Coronary artery (tissue), 2 donors: ENCODE measurements at regions not wholly inside any gene's neighbourhood (a gene's known extent, or its start where the extent isn't known, plus 50 kb on each side); places are given as distances from the start of the nearest gene placed in this dataset.

Experiments used
- DNase-seq: peaks from one replicate; pipeline ENCODE4 v3.0.0-alpha.2; 2017; ENCODE audit warnings: low spot score
- H3K27ac ChIP-seq, 2 donors: fragments of 200-600 bp; sonication (generic); one replicate each; pipeline ENCODE4 v1.5.1; 2016 to 2019
- H3K4me3 ChIP-seq: fragments of 200-600 bp; sonication (generic); 2 replicates; pipeline ENCODE4 v1.5.1; 2016; ENCODE audit warnings: mild to moderate bottlenecking, moderate library complexity
- CTCF ChIP-seq: fragments of 200-600 bp; sonication (generic); IDR thresholded peaks from one replicate; pipeline ENCODE4 v1.5.1; 2019; ENCODE audit warnings: antibody characterized with exemption

- no peak for TF ChIP-seq CTCF
- DNase-seq, result peak; percentile 64
- Histone ChIP-seq H3K27ac (no peak overlapping the region), H3K4me3 (no peak overlapping the region)
Observed at GRCh38 chr12:130008241-130008640, 104.4 kb upstream of the TMEM132D start.

DNA sequence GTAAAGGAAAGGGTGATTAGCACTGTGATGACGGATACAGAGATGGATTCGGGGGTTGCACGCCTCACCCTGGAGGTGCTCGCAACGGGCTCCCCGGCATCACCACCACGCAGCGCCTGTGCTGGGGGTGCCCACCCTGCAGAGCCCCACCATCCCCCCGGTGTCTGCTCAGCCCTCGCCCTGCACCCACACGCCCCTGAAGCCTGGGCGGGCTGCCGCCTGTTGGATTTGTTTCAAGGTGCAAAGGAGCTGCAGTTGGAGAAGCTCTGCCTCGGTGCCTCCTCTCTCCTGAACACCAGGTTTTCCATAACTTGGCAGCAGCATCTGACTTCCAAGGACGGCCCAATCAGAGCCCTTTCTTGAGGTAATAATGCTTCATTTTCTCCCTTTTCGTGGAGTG lies 106.1 kb upstream of the TMEM132D start:
- peak; percentile 36 for DNase-seq
- TF ChIP-seq CTCF, result no peak
- no peak overlapping the region for H3K4me3 ChIP-seq
- no peak overlapping the region for H3K27ac ChIP-seq

DNA sequence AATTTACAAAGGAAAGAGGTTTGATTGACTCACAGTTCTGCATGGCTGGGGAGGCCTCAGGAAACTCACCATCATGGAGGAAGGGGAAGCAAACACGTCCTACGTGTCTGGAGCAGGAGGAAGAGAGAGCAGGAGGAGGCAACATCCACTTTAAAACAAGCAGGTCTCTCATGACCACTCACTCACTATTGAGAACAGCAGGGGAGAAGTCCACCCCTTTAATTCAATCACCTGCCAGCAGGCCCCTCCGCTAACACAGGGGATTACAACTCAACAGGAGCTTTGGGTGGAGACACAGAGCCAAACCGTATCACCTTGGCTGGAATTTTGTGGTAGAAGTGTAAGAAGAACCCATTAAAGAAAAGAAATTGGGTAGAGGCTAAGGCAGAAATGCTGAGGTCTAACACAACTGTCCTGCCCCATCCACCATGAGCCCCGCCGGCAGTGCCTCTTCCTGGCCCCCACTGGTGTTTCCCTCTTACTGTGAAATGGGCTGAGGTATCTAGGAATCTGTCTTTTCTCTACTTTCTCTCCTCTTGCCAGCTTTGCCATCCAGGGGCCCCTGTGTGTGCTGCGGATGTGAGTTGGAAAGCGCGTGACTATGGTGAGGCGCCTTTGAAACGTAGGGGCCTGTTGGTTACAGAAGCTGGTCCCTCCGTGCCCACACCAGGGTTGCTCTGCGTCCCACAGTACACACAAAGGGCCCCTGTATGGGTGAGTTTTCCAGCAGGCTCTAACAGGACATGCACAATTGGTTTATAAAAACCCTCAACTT lies 108.0 kb upstream of the TMEM132D start:
- H3K4me3 ChIP-seq, result no peak overlapping the region
- peak; percentile 8 for DNase-seq
- no peak overlapping the region for H3K27ac ChIP-seq
- TF ChIP-seq CTCF, result no peak

- TF ChIP-seq CTCF, result no peak
- H3K27ac ChIP-seq, result no peak overlapping the region
- no peak overlapping the region for H3K4me3 ChIP-seq
- DNase-seq, result peak; percentile 53
Observed at GRCh38 chr12:130013771-130014484, 110.1 kb upstream of the TMEM132D start.

DNA sequence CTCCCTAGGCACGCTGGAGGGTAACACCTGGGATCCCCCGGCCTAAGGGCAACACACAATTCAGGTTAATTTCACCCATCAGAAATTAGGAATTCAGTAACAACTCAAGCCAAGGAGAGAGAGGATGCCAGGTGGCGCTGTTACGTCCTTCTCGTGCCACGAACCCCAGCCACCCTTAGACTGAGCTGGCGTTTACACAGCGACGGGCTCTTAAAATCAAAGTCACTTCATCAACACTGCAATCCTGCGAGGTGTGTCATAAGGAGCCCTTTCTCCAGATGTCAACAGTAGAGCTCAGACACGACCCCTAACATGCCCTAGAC lies 110.6 kb upstream of the TMEM132D start:
- H3K27ac ChIP-seq, result no peak overlapping the region
- DNase-seq, result no peak
- no peak for TF ChIP-seq CTCF
- H3K4me3 ChIP-seq, result no peak overlapping the region

DNA sequence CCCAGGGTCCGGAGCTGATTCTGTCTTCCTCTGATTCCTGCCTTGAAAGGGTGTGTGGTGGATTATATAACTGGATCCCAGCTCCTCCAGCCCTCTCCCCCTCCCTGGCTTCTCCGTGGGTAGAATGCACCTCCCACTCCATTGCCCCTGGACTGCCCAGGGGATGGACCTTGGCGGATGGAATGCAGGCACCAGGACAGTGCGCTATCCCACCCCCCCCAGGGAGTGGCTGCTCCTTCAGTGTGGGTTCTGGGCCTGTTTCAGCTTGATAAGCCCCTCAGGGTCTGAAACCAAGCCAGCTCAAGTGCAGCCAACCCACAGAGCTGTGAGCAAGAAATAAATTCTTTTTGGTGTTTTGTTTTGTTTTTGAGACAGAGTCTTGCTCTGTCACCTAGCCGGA lies 112.4 kb upstream of the TMEM132D start:
- no peak for DNase-seq
- H3K27ac ChIP-seq, result no peak overlapping the region
- no peak overlapping the region for H3K4me3 ChIP-seq
- no peak for TF ChIP-seq CTCF

GRCh38 chr12:130016986-130017385 lies 113.2 kb upstream of the TMEM132D start:
- DNase-seq, result peak; percentile 33
- H3K4me3 ChIP-seq, result no peak overlapping the region
- no peak for TF ChIP-seq CTCF
- no peak overlapping the region for H3K27ac ChIP-seq
